ENCODE measurements at regions not wholly inside any gene's neighbourhood (a gene's known extent, or its start where the extent isn't known, plus 50 kb on each side); places are given as distances from the start of the nearest gene placed in this dataset.

- no peak for TF ChIP-seq CTCF (conservative IDR thresholded peaks at IDR 0.05)
- H2AFZ ChIP-seq (ENCODE audit: low read length): no peak overlapping the region
- H3K23me2 ChIP-seq (ENCODE audit: insufficient read length, low read depth, low read length, poor library complexity, severe bottlenecking): no peaks in the 10 kb centered on the region
- H2BK20ac ChIP-seq (ENCODE audit: low read depth, low read length, poor library complexity, severe bottlenecking): no peak overlapping the region
- Mint-ChIP-seq H3K9me3 (peaks cover 6 to 9% of the 10 kb centered on the region in 2 experiments), H3K27me3 (ENCODE audit: low read depth) (no peaks in the 10 kb centered on the region), H3K4me3 (no peak overlapping the region), H3K36me3 (ENCODE audit: insufficient read depth in 1 of 3, low read depth in 3 of 3) (peaks cover 0 to 10% (median 2%) of the 10 kb centered on the region in 3 experiments; a peak in 6 of 7 replicates), H3K4me1 (peaks cover 3 to 4% of the 10 kb centered on the region in 2 experiments), H3K27ac (no peak overlapping the region)
- H3K4me2 ChIP-seq (ENCODE audit: insufficient read depth, insufficient read length, low read length): no peak overlapping the region
- H3K56ac ChIP-seq (ENCODE audit: insufficient read length, low read depth, low read length): no peak overlapping the region
- H3K27me3 ChIP-seq (ENCODE audit: insufficient read depth, low read length): no peaks in the 10 kb centered on the region
- no peak overlapping the region for H3K9ac ChIP-seq (ENCODE audit: extremely low read depth, insufficient read length, low read length)
- no peak overlapping the region for H3T11ph ChIP-seq (ENCODE audit: low read length)
- no peaks in the 10 kb centered on the region for H4K20me1 ChIP-seq (ENCODE audit: control insufficient read depth, insufficient read depth, insufficient read length)
- no peak overlapping the region for H2BK15ac ChIP-seq (ENCODE audit: low read depth, low read length)
- H3K79me1 ChIP-seq (ENCODE audit: insufficient read depth, low read depth, low read length, poor library complexity, severe bottlenecking): no peaks in the 10 kb centered on the region
- no peak overlapping the region for H2AK5ac ChIP-seq (ENCODE audit: insufficient read length, low read length)
- H2BK5ac ChIP-seq (ENCODE audit: insufficient read length, low read length): no peak overlapping the region
- H2BK120ac ChIP-seq (ENCODE audit: low read depth, low read length, poor library complexity, severe bottlenecking): no peak overlapping the region
- no peak overlapping the region for H2BK12ac ChIP-seq (ENCODE audit: insufficient read length, low read depth, low read length)
- no peak overlapping the region for H3K14ac ChIP-seq (ENCODE audit: insufficient read depth, low read length)
- no peaks in the 10 kb centered on the region for H3K4me1 ChIP-seq (ENCODE audit: insufficient read depth, low read length)
- H3K23ac ChIP-seq (ENCODE audit: insufficient read length, low read depth, low read length): no peak overlapping the region
- no CpG with 5 or more reads among the region's 5 CpGs for WGBS (ENCODE audit: extremely low coverage, insufficient read length, low lambda C conversion rate)
- H3K79me2 ChIP-seq (ENCODE audit: insufficient read depth, low read length): no peaks in the 10 kb centered on the region
- no peak overlapping the region for H3K27ac ChIP-seq (ENCODE audit: insufficient read length, low read depth, low read length)
- no peak for DNase-seq
- H3K9me3 ChIP-seq (ENCODE audit: control insufficient read depth, low read depth, low read length): no peaks in the 10 kb centered on the region
- no peak overlapping the region for H4K5ac ChIP-seq (ENCODE audit: insufficient read length, low read depth, low read length)
- H4K8ac ChIP-seq (replicated peaks; ENCODE audit: insufficient read length, low read depth, low read length): no peak overlapping the region
- H3K4ac ChIP-seq (ENCODE audit: low read depth, low read length): no peak overlapping the region
- no peak overlapping the region for H4K91ac ChIP-seq (ENCODE audit: insufficient read length, low read depth, low read length)
- no peak overlapping the region for H3K18ac ChIP-seq (ENCODE audit: insufficient read length, low read depth, low read length)
Observed at GRCh38 chr12:126358806-126359205, 1293.6 kb downstream of the AACS start.

Measured in H9 (cell line).